ENCODE measurements at regions not wholly inside any gene's neighbourhood (a gene's known extent, or its start where the extent isn't known, plus 50 kb on each side); places are given as distances from the start of the nearest gene placed in this dataset.
A peak's percentile ranks its signal among the peaks of the same experiment; 100 is the strongest.

DNA sequence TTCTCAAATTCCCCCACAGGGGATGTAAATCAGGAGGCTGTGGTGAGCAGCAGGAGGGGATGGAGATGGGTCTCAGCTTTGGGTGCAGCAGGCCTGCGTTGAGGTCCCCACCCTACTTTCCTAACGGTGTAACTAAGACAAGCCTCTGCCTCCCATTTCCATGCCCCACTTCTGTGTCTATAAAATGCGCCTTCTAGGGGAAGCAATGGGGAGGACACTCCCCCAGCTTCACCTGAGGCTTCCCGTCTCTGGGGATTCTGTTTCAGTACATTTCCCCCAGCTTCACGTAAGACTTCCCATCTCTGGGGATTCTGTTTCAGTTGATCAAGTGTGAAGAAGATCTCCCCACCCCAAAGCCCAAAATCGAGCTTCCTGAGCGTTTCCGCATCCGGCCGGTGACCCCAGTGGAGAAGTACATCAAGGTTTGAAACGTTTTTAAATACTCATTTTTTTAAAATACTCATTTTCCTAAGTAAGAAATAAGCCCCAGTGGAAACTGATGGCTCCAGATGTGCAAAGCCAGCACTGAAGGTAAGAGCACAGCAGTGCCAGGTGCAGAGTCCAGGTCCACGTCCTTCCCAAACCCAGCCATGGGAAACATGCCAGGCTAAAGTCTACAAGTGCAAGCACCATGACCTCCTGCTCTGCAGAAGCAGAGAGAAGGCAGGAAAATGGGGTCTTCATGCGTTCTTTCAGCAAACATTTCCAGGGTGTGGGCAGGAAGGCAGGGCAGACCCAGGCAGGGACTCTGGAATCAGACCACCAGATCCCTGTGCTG is 73.1 kb downstream of the ANKRD60 start:
- intact Hi-C loops (cut with DNase I): no loop called here
- no peak for FAIRE-seq
- TF ChIP-seq, protein P1, sequence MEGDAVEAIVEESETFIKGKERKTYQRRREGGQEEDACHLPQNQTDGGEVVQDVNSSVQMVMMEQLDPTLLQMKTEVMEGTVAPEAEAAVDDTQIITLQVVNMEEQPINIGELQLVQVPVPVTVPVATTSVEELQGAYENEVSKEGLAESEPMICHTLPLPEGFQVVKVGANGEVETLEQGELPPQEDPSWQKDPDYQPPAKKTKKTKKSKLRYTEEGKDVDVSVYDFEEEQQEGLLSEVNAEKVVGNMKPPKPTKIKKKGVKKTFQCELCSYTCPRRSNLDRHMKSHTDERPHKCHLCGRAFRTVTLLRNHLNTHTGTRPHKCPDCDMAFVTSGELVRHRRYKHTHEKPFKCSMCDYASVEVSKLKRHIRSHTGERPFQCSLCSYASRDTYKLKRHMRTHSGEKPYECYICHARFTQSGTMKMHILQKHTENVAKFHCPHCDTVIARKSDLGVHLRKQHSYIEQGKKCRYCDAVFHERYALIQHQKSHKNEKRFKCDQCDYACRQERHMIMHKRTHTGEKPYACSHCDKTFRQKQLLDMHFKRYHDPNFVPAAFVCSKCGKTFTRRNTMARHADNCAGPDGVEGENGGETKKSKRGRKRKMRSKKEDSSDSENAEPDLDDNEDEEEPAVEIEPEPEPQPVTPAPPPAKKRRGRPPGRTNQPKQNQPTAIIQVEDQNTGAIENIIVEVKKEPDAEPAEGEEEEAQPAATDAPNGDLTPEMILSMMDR (IDR thresholded peaks at IDR 0.05; ENCODE audit: borderline replicate concordance, extremely low read depth, insufficient read depth): no peak

DNA sequence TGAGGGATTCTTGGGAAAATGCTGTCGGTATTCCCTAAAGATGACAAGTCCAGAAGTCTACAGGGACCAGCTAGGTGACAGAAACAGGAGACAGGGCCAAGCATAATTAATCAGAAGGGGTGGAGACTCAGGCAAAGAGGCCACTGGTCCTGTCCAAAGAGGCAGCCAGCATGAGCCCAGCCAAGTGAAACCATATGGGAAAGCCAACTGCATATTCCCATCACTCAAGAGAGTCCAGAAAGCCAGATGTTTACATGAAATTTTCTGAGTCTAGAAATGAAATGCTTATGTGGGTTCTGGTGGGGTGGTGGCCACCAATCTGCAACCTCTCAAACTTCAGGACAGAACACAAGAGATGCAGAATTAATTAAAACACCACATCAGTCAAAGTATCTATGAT is 74.3 kb downstream of the ANKRD60 start:
- Histone ChIP-seq H3K36me3 (ENCODE audit: control insufficient read depth in 2 of 3, insufficient read depth in 3 of 3, low read length in 3 of 3) (no peaks in the 10 kb centered on the region), H3K4me1 (ENCODE audit: control insufficient read depth in 2 of 3, insufficient read depth in 2 of 3, low read depth in 1 of 3, low read length in 3 of 3) (no peaks in the 10 kb centered on the region), H3K9me3 (ENCODE audit: control insufficient read depth in 2 of 3, insufficient read depth in 1 of 3, low read length in 3 of 3) (no peaks in the 10 kb centered on the region), H3K9ac (ENCODE audit: low read length in 3 of 3) (no peak overlapping the region), H3K27me3 (ENCODE audit: control insufficient read depth, insufficient read depth, low read length) (no peaks in the 10 kb centered on the region), H3K4me3 (ENCODE audit: low read length in 3 of 3) (no peak overlapping the region), H3K27ac (ENCODE audit: low read depth in 2 of 2, low read length in 2 of 2) (no peak overlapping the region)
- FAIRE-seq (no peak), DNase-seq (no peak)
- TF ChIP-seq, protein P1 (IDR thresholded peaks at IDR 0.05; ENCODE audit: borderline replicate concordance, extremely low read depth, insufficient read depth): no peak
- intact Hi-C loops (cut with DNase I): no loop called here

More for the DNA sequence above, 73.1 kb downstream of the ANKRD60 start:
- Histone ChIP-seq H3K9ac (ENCODE audit: low read length in 3 of 3) (no peak overlapping the region), H3K27me3 (ENCODE audit: control insufficient read depth, insufficient read depth, low read length) (no peaks in the 10 kb centered on the region), H3K9me3 (ENCODE audit: control insufficient read depth in 2 of 3, insufficient read depth in 1 of 3, low read length in 3 of 3) (no peaks in the 10 kb centered on the region), H3K4me3 (ENCODE audit: low read length in 3 of 3) (no peak overlapping the region), H3K36me3 (ENCODE audit: control insufficient read depth in 2 of 3, insufficient read depth in 3 of 3, low read length in 3 of 3) (no peaks in the 10 kb centered on the region), H3K27ac (ENCODE audit: low read depth in 2 of 2, low read length in 2 of 2) (no peak overlapping the region), H3K4me1 (ENCODE audit: control insufficient read depth in 2 of 3, insufficient read depth in 2 of 3, low read depth in 1 of 3, low read length in 3 of 3) (no peaks in the 10 kb centered on the region)
- DNase-seq: peak in 2 of 5 donors; percentile 20 to 34

DNA sequence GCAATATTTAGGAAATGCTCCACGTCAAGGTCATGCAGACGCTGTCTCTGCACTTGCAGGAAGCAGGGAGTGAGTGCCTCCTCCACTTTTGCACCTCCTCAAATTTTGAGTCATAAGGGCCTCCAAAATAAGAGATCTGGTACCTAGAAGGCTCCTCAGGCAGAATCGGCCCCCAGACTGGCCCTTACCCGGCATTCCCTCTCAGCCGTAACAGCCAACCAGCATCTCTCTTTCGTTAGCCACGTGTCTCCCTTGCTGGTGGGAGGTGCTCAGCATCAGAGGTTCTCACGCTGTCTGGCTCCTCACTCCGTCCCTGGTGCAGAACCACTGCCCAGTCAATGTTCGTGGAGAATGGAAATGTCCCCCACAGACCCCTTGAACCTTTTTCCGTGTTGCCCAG is 75.3 kb downstream of the ANKRD60 start:
- Histone ChIP-seq H3K9ac (ENCODE audit: low read length in 3 of 3) (no peak overlapping the region), H3K4me3 (ENCODE audit: low read length in 3 of 3) (no peak overlapping the region), H3K36me3 (ENCODE audit: control insufficient read depth in 2 of 3, insufficient read depth in 3 of 3, low read length in 3 of 3) (no peaks in the 10 kb centered on the region), H3K4me1 (ENCODE audit: control insufficient read depth in 2 of 3, insufficient read depth in 2 of 3, low read depth in 1 of 3, low read length in 3 of 3) (no peaks in the 10 kb centered on the region), H3K9me3 (ENCODE audit: control insufficient read depth in 2 of 3, insufficient read depth in 1 of 3, low read length in 3 of 3) (no peaks in the 10 kb centered on the region), H3K27ac (ENCODE audit: low read depth in 2 of 2, low read length in 2 of 2) (no peak overlapping the region), H3K27me3 (ENCODE audit: control insufficient read depth, insufficient read depth, low read length) (no peaks in the 10 kb centered on the region)
- intact Hi-C loops (cut with DNase I): no loop called here
- TF ChIP-seq, protein P1 (IDR thresholded peaks at IDR 0.05; ENCODE audit: borderline replicate concordance, extremely low read depth, insufficient read depth): no peak
- peak in 1 of 5 donors; percentile 15 for DNase-seq
- no peak for FAIRE-seq

All from kidney (tissue), 13 donors.